NCI-H82 treated with DMSO at 0.1 percent for 48 hours (cell line): ENCODE measurements at regions not wholly inside any gene's neighbourhood (a gene's known extent, or its start where the extent isn't known, plus 50 kb on each side); places are given as distances from the start of the nearest gene placed in this dataset.

Experiments used
- DNase-seq: peaks from one replicate; lab custom pipeline; 2025; ENCODE audit not compliant: unreplicated experiment; lab: John Stamatoyannopoulos, UW

- DNase-seq = no peak
Observed at GRCh38 chr5:173689737-173690360, 73.4 kb upstream of the BOD1 start.

GRCh38 chr5:173691931-173692330 lies 75.5 kb upstream of the BOD1 start:
- DNase-seq = no peak

GRCh38 chr5:173693670-173694069 lies 77.2 kb upstream of the BOD1 start:
- DNase-seq = no peak

GRCh38 chr5:173696216-173696615 lies 79.8 kb upstream of the BOD1 start:
- no peak for DNase-seq

GRCh38 chr5:173697931-173698579 lies 81.6 kb upstream of the BOD1 start:
- peak; percentile 35 for DNase-seq

- no peak for DNase-seq
Observed at GRCh38 chr5:173699966-173700365, 83.5 kb upstream of the BOD1 start.

- no peak for DNase-seq
Observed at GRCh38 chr5:173703466-173703865, 87.0 kb upstream of the BOD1 start.

GRCh38 chr5:173704615-173705511 lies 88.4 kb upstream of the BOD1 start:
- DNase-seq = no peak

- no peak for DNase-seq
Observed at GRCh38 chr5:173705512-173706044, 89.1 kb upstream of the BOD1 start.

GRCh38 chr5:173706700-173707099 lies 90.2 kb upstream of the BOD1 start:
- no peak for DNase-seq

- peak; percentile 19 for DNase-seq
Observed at GRCh38 chr5:173707392-173707791, 90.9 kb upstream of the BOD1 start.

- no peak for DNase-seq
Observed at GRCh38 chr5:173709145-173709544, 92.7 kb upstream of the BOD1 start.

GRCh38 chr5:173709761-173710160 lies 93.3 kb upstream of the BOD1 start:
- DNase-seq = no peak

GRCh38 chr5:173710528-173710927 lies 94.1 kb upstream of the BOD1 start:
- DNase-seq = no peak

- no peak for DNase-seq
Observed at GRCh38 chr5:173711466-173711865, 95.0 kb upstream of the BOD1 start.

GRCh38 chr5:173712609-173713175 lies 96.2 kb upstream of the BOD1 start:
- DNase-seq = no peak

GRCh38 chr5:173714551-173715428 lies 98.3 kb upstream of the BOD1 start:
- DNase-seq = no peak

- no peak for DNase-seq
Observed at GRCh38 chr5:173715607-173716006, 99.2 kb upstream of the BOD1 start.

- DNase-seq = no peak
Observed at GRCh38 chr5:173716058-173716682, 99.7 kb upstream of the BOD1 start.

- no peak for DNase-seq
Observed at GRCh38 chr5:173717959-173718358, 101.5 kb upstream of the BOD1 start.
